Left kidney (tissue), 1 donor: ENCODE measurements at regions not wholly inside any gene's neighbourhood (a gene's known extent, or its start where the extent isn't known, plus 50 kb on each side); places are given as distances from the start of the nearest gene placed in this dataset.
A peak's percentile ranks its signal among the peaks of the same experiment; 100 is the strongest.
"Not testable (repeated sequence)": the region's sequence is repeated elsewhere in the genome, so short reads cannot be mapped to it uniquely, and the experiment has no call there.

Experiments
- DNase-seq: peaks from one replicate; pipeline ENCODE4 v3.0.0-alpha.2; 2013

DNA sequence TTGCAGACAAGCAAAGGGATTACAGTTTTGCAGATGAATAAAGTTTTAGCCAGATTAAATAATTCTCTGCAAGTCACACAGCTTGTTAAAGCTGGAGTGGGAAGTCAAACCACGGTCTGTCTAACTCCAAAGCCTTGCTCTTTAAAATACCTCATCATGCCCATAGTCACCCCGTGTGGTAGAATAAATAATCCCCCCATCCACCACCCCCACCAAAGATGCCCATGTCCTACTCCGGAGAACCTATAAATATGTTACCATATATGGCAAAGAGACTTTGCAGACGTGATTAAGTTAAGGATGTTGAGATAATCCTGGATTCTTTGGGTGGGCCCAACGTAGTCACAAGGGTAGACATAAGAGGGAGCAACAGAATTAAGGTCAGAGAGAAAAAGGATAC, 118.7 kb downstream of the BEND2 start:
- no peak for DNase-seq

DNA sequence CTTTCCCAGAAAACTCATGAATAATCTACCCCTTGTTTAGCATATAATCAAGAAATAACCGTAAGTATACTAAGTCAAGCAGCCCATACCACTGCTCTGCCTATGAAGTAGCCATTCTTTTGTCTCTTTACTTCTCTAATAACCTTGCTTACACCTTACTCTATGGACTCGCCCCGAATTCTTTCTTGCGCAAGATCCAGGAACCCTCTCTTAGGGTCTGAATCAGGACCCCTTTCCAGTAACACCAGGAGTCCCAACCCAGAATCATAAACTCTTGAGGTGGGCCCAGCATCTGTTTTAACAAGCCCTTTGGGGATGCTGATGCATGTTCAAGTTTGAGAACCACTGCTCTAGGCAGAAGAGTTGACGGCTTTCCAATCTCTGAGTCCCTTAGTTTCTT, 119.6 kb downstream of the BEND2 start:
- no peak for DNase-seq

DNA sequence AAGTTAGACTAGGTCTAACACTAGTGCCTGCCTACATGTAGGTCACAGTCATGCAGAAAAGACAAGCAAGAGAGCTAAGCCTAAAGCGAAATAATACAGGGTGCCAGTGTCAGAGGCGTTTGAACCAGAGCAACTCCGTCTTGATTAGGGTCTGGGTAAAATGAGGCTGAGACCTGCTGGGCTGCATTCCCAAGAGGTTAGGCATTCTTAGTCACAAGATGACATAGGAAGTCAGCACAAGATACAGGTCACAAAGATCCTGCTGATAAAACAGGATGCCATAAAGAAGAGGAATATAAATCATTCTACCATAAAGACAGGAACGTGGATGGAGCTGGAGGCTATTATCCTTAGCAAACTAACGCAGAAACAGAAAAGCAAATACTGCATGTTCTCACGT, 120.9 kb downstream of the BEND2 start:
- DNase-seq = no peak

DNA sequence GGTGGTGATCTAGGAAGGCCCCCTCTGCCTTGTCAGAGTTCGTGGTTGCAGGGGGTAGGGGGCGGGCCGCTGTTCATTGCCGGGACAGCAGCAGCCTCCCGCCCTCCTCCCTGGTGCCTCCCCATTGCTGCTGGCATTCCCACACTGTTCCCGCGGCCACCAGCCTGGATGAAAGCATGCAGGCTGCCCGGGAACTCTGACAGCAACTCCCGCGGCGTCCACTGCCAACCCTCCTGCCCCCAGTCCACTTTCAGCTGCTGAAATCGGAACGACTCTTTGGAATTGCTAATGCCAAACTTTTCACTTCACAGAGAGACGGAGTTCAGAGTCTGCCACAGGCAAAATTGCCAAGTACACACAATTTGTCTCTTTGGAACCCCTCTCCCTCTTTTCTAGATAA, 121.9 kb downstream of the BEND2 start:
- DNase-seq = no peak

DNA sequence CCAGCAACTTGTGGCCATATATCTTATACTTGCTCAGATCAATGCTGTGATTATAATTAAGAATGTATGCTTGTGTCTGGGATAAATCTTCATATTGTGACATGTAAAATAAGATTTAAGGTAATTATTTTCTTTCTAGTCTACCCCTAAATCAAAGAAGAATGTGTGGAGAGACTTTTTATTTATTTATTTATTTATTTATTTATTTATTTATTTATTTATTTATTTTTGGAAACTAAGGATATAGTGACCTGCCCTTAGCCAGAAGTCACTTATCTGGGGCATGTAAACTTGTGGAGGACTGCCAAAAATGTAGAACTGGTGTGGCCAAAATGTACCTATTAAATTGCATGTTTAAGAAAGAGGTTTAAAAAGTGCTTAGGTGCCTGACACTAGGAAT, 144.3 kb downstream of the BEND2 start:
- no peak for DNase-seq

DNA sequence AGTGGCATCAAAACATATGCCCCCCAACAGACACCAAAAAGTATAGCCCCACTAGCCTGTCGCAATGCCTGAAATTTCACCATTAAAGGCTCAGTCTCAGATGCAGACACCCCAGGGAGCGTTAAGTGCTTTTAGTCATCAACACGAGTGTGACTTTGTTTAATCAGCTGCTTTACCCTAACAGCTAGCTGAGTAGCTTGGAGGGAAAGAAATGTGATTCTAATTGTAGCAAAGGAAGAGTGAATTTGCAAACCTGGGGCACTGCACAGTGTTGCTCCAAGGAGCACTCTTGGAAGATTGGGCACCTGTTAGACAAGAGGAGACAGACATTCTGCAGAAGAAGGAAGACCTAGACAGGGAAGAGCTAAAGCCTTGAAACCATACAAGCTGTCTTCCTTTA, 145.1 kb downstream of the BEND2 start:
- DNase-seq = no peak

DNA sequence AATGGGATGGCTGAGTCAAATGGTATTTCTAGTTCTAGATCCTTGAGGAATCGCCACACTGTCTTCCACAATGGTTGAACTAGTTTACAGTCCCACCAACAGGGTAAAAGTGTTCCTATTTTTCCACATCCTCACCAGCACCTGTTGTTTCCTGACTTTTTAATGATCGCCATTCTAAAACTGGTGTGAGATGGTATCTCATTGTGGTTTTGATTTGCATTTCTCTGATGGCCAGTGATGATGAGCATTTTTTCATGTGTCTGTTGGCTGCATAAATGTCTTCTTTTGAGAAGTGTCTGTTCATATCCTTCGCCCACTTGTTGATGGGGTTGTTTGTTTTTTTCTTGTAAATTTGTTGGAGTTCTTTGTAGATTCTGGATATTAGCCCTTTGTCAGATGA, 152.6 kb downstream of the BEND2 start:
- DNase-seq = not testable (repeated sequence)

DNA sequence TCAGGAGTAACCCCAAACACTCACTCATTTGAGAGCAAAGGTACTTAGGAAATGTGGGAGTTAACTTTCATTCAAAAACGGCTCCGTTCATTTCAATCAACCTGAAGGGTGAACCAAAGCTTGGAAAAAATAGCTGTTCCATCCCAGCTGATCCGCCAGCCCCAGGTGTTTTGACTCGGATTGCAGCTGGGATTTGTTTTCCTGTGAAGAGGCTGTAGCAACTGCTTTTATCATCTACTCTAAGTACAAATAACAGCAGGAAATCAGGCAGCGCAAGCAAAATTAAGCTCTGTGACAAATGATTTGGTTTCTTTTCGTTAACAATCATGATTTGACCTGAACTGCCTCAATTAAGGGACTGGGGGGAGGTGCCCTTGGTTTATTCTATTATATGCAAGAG, 154.7 kb downstream of the BEND2 start:
- DNase-seq = peak; percentile 7

DNA sequence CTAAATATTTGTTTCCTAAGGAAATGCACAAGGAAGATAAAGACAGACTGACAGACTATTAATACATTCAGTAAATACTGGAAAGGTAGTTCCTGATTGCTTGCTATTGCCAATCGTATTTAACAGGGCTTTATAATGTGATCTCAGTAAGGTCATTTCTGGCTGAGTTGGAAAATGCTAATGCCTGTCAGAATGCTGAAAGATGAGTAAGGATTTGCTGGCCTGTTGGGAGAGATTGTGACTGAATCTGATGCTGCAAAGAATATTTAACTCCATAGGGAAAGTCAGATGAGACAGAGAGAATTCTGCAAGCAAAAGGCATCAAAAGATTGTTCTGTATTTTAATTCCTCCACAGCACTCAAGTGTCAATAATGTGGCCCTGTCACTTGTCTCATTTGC, 169.0 kb downstream of the BEND2 start:
- no peak for DNase-seq

DNA sequence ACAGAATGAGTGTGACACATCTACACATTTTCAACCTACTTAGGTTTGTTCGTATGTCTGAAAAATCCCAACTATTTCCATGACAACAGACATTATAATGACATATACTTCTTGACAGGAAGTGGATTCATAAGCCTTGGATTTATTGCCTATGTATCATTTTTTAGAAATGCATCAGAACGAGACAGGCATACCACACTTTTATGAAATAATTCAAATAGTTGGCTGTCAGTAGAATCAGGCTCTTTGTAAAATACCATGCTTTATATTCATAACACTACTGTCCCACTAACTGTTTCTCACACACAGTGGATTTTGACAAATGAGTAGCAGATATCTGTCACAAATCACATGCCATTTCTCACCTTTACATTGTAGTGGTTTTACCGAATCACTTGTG, 173.2 kb downstream of the BEND2 start:
- DNase-seq = no peak

DNA sequence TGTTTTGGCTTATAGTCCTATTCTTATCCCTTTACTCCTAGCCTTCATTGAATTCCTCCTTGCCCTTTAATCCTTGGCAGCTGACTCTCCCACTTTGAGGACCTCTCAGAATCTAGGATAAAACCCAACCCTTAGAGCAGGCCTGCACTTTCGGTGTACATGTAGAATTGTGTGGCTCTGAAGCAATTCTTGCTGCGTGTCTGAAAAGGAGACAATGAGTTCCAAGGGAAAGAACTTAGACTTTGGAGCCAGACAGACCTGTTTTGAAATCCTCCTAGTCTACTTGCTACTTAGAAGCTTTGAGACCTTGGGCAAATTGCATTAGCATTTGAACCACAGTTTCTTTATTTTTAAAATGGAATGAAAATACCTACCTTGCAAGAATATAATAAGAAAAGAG, 175.2 kb downstream of the BEND2 start:
- no peak for DNase-seq

DNA sequence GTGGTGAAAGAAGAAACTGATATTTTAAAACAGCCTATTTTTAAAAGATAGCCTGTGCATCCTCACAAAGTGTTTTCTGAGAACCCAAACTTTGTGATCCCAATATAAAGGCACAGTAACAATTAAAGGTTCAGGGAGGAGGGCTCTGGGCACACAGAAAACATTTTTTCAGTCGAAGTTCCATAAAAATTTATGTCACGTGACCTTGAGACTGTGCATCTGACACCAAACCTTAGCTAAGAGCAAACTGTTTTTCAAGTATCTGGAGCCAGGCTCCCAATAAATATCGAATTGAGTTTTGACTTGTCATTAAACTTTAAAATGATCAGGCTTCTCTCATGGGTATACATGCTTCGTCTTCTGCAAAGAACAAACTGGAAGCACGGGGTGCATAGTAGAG, 177.9 kb downstream of the BEND2 start:
- no peak for DNase-seq

DNA sequence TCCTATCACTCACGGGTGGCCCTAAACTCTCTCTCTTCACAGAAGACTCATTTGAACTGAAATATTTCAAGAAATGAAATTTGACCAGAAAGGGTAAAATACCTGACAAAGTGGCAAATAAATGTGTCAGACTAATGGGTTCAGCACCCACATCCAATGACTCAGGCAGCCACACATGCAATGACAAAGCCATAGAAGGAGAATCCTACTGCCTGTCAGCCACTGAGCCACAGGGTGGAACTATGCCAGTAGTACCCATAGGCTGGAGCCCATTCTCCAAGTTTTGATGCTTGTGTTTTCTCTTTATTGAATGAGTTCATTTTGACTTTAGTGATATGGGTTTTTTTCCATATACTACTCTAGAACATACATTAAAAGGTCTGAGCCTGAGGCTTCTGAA, 179.0 kb downstream of the BEND2 start:
- DNase-seq = no peak

DNA sequence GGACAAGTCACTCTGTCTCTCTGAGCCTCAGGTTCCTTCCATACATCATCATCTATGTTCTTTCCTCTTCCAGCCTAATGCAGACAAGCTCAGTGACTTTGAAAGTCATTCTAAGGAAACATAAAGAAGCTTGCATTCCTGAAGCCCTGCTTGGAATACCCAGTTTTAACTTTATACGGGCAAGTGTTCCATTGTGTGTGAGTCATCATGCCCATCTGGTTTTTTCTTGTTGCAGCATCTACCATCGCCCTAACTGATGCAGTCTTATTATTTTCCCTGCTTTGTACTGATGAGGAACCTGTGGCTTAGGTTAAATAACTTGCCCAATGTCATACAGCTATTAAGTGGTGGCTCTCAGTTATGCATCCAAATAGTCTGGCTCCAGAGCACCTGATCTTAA, 177.9 kb upstream of the RAI2 start:
- no peak for DNase-seq

DNA sequence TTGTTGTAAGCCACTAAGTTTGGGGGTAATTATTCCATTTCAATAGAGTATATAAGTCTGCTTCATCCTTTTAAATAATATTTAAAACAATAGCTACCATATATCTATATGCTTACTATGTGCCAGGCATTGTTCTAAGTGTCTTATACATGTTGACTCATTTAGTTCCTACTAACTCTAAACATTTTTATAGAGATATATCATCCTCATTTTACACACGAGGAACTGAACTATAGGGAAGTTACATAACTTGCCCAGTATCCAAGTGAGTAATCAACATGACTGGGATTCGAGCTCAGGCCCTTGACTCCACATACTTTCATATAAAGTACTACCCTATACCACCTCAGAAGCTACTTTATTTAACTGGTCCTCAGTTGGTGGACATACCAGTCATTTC, 175.3 kb upstream of the RAI2 start:
- DNase-seq = no peak

DNA sequence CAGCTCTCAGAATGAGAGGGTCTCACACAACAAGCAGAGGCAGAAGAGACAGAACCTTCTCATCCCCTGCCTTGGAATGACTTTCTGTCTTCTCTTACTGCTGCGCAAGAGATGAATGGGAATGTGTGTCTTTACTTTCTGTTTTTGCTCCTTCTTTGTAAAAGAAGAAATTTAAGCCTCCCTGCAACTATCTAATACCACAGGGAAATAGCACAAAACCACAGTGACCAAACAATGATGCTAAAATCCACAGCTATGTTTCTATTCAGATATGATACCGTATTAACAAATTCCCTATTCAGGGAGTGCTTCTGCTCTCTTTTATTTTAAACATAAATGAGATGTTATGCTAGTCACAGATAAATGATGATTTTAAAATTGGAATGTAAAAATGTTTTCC, 173.8 kb upstream of the RAI2 start:
- DNase-seq = no peak

DNA sequence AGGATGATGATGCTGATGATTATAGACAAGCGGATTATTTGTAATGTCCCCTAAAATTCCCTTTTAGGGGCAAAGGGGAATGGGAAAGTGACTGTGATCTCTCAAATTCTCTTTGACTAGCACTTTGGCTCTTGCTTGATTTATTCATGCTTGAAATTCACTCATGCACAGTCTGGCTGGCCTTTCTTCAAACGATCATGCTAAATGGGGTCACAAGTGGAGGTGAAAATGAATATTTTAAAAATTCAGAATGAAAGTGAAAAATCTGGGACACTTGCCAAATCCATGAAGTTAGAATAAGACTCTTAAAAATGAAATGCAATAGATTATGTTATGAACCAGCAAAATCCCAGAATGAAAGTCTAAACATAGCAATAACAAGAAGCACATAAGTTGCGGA, 173.4 kb upstream of the RAI2 start:
- no peak for DNase-seq

DNA sequence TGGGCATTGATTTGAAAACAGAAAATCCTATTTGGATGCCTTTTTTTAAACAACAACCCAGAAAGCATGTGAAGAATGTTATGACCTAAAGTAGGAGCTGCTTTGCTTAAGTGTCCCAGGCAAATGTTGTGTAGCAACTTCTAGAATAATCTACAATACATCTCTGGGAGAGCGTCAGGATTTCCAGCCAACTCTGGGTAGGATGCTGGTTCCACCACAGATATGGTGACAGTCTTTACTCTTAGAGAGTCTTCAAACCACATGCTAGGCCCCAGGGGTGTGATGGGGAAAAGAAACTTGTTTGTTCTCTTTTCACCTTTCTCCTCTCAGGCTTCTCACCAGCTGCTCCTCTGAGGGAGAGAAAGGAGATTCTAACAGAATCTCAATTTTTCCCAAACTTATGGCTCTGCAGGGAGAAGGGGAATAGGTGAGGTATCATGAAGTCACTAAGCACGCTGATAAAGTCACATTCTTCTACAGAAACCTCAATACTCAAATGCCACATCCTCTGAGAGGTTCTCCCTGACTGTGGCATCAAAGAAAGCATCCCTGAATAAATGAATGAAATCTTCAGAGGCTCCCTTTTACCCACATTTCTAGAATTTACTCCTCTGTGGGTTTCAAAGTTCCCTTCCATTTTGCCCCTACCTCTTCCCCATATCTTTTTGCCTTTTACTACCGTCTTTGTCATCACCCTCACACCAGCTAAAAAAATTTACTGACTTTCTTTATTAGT, 171.6 kb upstream of the RAI2 start:
- DNase-seq = no peak

DNA sequence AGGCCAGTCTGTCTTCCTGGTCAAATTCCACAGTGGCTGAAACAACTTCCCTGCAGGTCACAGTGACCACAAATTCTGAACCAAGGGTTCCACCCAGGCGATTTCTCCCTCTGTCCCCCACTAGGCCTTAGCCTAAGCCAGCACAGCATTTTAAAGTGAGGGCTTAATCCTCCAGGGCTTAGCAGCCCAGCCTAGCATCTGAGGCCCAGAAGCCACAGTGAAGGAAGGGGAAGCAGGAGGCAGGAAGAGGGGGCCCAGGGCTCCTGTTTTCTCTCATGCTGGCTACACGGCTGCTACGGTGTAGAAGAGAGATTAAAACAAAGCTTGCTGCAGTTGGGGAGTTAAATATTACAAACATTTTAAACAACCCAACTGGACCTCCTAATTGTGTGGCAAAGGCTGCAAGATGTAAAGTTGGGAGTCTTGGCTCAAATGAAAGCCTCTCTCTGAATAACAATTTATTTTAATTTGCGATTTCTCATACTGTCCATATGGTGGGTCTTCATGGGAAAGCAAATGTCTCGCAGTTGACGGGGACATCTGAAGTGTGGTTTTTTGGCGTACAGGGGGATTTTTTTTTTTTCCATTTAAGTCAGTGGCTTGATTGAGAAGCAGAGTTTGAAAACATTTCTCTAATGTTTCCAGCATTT, 170.8 kb upstream of the RAI2 start:
- no peak for DNase-seq

DNA sequence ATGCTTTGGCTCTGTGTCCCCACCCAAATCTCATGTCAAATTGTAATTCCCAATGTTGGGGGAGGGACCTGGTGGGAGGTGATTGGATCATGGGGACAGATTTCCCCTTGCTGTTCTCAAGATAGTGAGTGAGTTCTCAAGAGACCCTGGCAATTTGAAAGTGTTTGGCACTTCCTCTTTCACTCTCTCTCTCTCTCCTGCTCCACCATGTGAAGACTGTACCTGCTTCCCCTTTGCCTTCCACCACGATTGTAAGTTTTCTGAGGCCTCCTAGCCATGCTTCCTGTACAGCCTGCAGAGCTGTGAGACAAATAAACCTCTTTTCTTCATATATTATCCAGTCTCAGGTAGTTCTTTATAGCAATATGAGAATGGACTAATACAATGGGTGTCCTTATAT, 169.6 kb upstream of the RAI2 start:
- DNase-seq = not testable (repeated sequence)

DNA sequence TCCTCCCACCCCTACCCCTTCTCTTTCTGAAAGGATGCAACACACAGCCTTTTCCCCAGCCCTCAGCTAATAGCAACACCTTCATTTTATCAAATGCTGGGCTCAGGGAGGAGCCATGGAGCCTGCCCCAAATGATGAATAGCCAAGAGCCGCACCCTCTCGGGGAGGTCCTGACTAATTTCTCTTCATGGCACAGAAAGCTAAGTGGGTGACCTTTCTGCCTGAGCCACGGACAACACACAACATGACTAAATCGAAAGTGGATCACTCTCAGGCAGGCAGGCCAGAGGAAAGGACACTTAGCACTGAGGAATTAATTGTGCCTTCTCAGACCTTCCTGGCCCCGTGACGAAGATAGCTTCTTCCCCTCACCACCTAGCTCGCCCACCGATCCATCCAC, 165.1 kb upstream of the RAI2 start:
- DNase-seq = no peak

DNA sequence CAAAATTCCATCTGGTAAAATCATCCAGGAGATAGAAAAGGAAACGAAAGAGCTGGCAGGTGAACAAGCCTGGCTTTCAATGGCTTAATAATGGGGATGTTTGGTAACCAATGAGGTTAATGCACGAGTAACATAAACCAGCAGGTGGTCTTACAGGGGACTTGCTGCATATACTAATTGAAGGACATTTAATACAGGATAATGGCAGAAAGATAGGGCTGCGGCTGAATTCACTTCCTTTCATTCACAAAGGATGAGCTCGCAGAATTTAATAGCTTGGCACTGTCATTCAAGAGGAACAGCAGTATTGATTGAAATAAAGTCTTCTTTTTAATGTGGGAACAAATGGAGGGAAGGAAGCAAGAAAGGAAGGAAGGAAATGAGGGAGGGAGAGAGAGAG, 156.3 kb upstream of the RAI2 start:
- no peak for DNase-seq

DNA sequence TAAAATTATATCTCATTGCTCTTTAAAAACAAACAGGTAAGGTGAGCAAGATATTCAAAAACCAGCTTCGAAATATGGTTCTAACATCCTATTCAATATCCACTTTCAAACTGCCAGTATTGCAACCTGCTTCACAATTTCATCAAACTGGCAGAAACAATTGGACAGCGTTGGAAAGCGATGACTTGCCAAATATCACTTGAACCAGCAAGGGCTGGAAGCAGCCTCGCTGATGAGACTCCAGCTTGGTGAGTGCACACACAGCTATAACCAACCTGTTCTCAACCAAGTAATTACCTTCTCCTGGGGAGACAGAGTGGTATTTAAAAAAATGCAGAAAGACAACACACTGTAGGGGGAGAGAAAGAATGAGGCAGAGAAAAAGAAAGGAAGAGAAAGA, 155.8 kb upstream of the RAI2 start:
- no peak for DNase-seq

DNA sequence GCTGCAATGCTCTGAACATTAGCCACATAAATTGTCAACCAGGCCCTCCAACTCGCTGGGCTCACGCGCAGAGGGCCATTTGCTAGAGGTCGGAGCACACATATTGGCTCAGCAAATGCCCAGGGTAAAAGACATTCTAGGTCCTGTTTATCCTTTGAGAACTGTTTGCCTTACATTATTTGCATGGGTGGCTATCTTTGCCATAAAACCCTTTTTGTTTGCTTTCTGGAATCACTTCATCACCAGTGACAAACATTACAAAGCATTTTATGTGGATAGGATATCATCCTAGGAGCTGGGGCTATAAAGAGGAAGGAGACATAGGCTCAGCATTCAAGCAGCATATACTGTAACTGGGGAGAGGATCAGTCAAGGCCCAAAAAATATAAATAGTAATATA, 149.2 kb upstream of the RAI2 start:
- no peak for DNase-seq
